ENCODE measurements at regions not wholly inside any gene's neighbourhood (a gene's known extent, or its start where the extent isn't known, plus 50 kb on each side); places are given as distances from the start of the nearest gene placed in this dataset.
"Not testable (repeated sequence)": the region's sequence is repeated elsewhere in the genome, so short reads cannot be mapped to it uniquely, and the experiment has no call there.

DNA sequence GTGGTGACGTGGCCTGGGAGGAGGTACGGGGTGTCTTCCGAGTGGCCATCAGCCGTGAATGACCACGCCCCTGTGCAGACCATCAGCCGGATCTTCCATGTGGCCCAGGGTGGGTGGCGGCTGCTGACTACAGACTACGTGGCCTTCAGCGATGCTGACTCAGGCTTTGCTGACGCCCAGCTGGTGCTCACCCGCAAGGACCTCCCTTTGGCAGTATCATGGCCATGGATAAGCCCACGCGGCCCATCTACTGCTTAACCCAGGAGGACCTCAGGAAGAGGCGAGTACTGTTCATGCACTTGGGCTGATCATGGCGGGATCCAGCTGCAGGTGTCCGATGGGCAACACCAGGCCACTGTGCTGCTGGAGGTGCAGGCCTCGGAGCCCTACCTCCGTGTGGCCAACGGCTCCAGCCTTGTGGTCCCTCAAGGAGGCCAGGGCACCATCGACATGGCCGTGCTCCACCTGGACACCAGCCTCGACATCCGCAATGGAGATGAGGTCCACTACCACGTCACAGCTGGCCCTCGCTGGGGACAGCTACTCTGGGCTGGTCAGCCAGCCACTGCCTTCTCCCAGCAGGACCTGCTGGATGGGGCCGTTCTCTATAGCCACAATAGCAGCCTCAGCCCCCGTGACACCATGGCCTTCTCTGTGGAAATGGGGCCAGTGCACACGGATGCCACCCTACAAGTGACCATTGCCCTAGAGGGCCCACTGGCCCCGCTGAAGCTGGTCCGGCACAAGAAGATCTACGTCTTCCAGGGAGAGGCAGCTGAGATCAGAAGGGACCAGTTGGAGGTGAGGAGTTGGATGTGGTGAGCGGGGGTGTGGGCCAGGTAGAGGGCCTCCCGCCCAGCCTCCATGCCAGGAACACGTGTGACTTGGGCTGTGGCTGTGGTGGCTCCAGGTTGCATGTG lies 178.4 kb downstream of the TBC1D2B start:
- DNase-seq (ENCODE audit: low spot score), result no peak
- in situ Hi-C loops (cut with HindIII; ENCODE audit: low sequenced_read_pairs), result no loop called here

DNA sequence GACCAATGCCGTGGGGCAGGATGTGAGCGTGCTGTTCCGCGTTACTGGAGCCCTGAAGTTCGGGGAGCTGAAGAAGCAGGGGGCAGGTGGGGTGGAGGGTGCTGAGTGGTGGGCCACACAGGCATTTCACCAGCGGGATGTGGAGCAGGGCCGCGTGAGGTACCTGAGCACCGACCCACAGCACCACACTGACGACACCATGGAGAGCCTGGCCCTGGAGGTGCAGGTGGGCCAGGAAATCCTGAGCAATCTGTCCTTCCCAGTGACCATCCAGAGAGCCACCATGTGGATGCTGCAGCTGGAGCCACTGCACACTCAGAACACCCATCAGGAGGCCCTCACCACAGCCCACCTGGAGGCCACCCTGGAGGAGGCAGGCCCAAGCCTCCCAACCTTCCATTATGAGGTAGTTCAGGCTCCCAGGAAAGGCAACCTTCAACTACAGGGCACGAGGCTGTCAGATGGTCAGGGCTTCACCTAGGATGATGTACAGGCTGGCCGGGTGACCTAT lies 179.6 kb downstream of the TBC1D2B start:
- DNase-seq (ENCODE audit: low spot score), result no peak
- in situ Hi-C loops (cut with HindIII; ENCODE audit: low sequenced_read_pairs), result no loop called here

DNA sequence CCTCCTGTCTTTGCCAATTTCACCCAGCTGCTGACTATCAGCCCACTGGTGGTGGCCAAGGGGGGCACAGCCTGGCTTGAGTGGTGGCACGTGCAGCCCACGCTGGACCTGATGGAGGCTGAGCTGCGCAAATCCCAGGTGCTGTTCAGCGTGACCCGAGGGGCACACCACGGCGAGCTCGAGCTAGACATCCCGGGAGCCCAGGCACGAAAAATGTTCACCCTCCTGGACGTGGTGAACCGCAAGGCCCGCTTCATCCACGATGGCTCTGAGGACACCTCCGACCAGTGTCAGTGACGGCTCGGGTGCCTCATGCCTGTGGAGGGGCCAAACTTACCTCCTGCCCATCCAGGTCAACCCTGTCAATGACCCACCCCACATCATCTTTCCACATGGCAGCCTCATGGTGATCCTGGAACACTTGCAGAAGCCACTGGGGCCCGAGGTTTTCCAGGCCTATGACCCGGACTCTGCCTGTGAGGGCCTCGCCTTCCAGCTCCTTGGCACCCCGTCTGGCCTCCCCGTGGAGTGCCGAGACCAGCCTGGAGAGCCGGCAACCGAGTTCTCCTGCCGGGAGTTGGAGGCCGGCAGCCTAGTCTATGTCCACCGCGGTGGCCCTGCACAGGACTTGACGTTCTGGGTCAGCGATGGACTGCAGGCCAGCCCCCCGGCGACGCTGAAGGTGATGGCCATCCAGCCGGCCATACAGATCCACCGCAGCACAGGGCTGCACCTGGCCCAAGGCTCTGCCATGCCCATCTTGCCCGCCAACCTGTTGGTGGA lies 180.2 kb downstream of the TBC1D2B start:
- DNase-seq (ENCODE audit: low spot score); in situ Hi-C loops (cut with HindIII; ENCODE audit: low sequenced_read_pairs): not testable (repeated sequence)

GRCh38 chr15:77896147-77897112 lies 181.1 kb downstream of the TBC1D2B start:
- in situ Hi-C loops (cut with HindIII; ENCODE audit: low sequenced_read_pairs), result not testable (repeated sequence)

DNA sequence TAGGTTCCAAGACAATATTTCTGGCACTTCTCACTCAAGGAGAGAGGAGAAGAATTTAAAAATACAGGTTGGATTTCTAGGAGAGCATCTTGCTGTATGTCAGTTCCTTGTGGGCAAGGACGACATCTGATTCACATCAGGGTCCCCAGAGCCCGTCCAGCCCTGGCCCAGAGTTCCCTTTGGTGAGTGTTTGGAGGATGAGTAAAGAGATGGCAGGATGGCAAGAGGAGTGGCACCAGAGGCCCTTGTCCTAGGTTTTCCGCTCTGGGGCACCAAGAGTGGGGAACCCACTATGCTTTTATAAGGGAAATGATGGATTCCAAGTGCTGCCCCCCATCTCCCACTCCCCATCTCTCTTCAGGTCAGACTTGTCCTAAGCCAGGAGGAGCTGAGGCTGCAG lies 181.8 kb downstream of the TBC1D2B start:
- no peak for DNase-seq (ENCODE audit: low spot score)
- in situ Hi-C loops (cut with HindIII; ENCODE audit: low sequenced_read_pairs), result no loop called here

More at GRCh38 chr15:77896147-77897112, 181.1 kb downstream of the TBC1D2B start:
- not testable (repeated sequence) for DNase-seq (ENCODE audit: low spot score)

DNA sequence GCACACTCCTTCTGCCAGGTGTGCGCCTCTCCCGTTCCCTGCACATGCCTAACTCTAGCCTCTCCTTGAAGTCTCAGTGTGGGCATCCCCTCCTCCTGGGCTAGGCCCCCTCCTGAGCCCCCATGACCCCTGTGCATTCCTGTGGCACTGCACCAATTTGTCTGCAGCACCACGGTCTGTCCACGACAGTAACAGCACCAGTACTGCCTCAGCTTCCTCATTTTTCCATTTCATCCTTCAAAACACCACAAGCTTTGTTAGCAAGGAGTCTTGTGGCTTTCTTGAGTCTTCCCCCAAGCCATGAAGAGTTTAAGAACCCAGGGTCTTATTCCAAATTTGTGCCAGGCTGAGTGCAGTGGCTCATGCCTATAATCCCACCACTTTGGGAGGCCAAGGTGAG lies 182.4 kb downstream of the TBC1D2B start:
- in situ Hi-C loops (cut with HindIII; ENCODE audit: low sequenced_read_pairs); DNase-seq (ENCODE audit: low spot score): not testable (repeated sequence)

GRCh38 chr15:77893671-77894640 lies 183.6 kb downstream of the TBC1D2B start:
- DNase-seq (ENCODE audit: low spot score); in situ Hi-C loops (cut with HindIII; ENCODE audit: low sequenced_read_pairs): not testable (repeated sequence)

DNA sequence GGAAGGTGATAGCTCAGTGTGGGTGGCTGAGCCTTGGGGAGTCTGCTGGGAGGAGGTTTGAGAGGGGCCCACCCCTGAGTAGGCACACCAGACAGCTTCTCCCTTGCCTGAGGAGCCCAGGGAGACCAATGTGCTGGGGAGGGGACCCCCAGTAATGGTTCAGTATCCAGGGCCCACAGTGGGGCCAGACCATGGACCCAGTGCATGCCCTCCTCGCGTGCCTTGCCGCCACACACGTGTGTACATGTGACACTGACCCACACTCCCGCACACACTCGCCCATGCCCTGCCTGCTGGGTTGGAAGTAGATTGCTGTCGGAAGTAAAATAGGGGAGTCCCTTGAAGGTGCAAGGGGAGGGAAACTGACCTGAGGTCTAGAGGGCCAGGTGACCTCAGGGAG lies 184.3 kb downstream of the TBC1D2B start:
- DNase-seq (ENCODE audit: low spot score); in situ Hi-C loops (cut with HindIII; ENCODE audit: low sequenced_read_pairs): not testable (repeated sequence)

GRCh38 chr15:77892335-77892734 lies 185.2 kb downstream of the TBC1D2B start:
- DNase-seq (ENCODE audit: low spot score), result no peak
- in situ Hi-C loops (cut with HindIII; ENCODE audit: low sequenced_read_pairs), result no loop called here

DNA sequence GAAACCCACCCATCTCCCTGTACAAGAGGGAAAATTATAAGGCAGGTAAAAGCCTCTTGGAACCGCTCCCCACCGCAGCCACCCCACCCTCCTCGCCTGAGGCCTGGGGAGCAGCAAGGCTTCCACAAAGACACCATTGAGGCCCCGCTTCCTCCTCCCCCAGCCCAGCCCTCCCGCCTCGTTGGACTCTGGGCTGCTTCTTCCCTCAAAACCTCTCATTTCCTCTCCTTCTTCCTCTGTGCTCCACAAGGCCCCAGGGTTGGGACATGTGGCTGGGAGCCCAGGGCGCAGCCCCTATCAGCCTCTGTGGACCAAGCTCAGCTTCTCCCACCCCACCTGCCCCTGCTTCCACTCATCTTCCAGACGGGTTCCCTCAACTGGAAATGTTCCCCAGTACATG lies 185.6 kb downstream of the TBC1D2B start:
- in situ Hi-C loops (cut with HindIII; ENCODE audit: low sequenced_read_pairs); DNase-seq (ENCODE audit: low spot score): not testable (repeated sequence)

DNA sequence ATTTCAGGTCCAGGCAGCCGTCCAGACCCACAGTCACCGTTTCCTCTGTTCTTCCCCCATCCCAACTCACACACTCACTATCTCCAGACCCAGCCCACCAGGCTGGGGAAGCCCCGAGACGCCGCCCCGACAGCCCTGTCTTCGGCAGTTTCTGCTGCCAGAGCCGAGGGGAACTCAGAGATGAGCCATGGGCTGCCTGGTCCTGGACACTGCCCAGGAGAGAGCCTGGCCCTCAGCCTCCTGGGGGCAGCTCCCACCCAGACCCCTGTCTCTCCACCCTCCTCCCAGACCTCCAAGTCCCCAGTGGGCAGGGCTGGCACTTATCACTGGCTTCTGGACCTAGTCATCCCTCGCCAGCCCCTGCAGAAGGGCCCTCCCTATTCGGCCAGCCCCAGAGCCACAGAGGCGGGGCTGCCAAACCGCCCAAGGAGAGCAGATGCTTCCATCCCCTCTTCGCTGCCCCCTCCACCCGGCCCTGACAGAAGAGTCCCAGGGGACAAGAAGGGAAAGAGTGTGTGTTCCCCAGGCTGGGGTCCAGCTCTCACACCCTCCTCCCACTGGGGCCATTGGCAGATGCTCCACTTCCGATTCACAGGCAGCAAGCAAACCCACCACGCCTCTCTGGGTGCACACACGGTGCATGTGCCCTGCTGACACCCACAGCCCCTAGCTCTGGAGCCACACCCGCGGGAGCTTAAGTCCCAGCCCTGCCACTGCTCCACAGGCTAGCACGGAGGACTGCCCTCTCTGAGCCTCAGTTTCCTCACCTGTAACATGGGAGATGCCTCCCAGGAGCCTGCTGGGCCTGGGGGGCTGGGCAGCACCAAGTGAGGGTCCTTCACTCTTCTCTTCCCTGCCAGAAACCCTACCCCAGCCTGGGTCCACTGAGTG lies 186.4 kb downstream of the TBC1D2B start:
- DNase-seq (ENCODE audit: low spot score); in situ Hi-C loops (cut with HindIII; ENCODE audit: low sequenced_read_pairs): not testable (repeated sequence)

- in situ Hi-C loops (cut with HindIII; ENCODE audit: low sequenced_read_pairs); DNase-seq (ENCODE audit: low spot score): not testable (repeated sequence)
These were observed 187.4 kb downstream of the TBC1D2B start for GRCh38 chr15:77889828-77890725.

DNA sequence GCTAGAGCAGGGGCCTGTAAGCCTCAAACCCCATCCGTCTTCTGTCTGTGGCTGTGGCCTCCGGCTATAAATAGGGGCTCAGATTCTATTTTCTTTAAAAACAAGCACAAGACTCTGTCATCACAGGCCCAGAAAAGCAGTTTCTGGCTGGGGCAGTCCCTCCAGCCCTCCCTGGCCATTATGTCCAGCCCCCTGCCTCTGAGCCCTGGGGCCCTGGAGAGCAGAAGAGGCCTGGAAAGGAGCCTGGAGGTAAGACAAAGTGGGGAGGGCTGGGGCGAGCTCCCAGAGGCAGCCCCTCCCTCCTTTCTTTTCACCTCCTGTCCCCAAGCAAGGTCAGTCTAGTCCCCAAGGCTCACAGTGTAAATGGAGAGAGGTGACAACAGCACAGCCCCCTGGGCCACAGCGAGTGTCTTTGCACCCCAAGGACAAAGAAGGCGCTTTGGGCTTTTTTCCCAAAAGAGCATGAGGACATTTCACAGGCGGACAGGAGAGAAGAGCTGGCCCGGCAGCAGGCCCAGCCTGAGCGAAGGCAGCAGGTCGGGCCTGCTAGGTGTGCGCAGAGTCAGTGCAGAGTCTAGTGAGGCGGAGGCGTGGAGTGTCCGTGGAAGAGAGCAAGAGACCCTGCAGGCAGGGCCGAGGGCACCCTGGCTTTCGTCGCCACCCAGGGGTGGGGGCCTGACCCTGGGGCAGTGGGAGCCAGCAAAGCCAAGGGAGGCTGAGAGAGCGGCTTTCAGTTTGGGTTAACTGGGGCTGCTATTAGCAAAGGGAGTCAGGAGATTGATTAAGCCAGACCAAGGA lies 188.3 kb downstream of the TBC1D2B start:
- in situ Hi-C loops (cut with HindIII; ENCODE audit: low sequenced_read_pairs), result no loop called here
- no peak for DNase-seq (ENCODE audit: low spot score)

GRCh38 chr15:77887563-77888429 lies 189.7 kb downstream of the TBC1D2B start:
- DNase-seq (ENCODE audit: low spot score); in situ Hi-C loops (cut with HindIII; ENCODE audit: low sequenced_read_pairs): not testable (repeated sequence)

Measured in G401 (cell line).